ENCODE measurements at regions not wholly inside any gene's neighbourhood (a gene's known extent, or its start where the extent isn't known, plus 50 kb on each side); places are given as distances from the start of the nearest gene placed in this dataset.

- peak; percentile 80 for DNase-seq
These were observed 363.8 kb upstream of the TMEM132C start for GRCh38 chr12:127903146-127903545.

- DNase-seq = peak; percentile 69
These were observed 357.9 kb upstream of the TMEM132C start for GRCh38 chr12:127909041-127909440.

GRCh38 chr12:127911291-127911690 is 355.7 kb upstream of the TMEM132C start:
- DNase-seq = no peak

DNA sequence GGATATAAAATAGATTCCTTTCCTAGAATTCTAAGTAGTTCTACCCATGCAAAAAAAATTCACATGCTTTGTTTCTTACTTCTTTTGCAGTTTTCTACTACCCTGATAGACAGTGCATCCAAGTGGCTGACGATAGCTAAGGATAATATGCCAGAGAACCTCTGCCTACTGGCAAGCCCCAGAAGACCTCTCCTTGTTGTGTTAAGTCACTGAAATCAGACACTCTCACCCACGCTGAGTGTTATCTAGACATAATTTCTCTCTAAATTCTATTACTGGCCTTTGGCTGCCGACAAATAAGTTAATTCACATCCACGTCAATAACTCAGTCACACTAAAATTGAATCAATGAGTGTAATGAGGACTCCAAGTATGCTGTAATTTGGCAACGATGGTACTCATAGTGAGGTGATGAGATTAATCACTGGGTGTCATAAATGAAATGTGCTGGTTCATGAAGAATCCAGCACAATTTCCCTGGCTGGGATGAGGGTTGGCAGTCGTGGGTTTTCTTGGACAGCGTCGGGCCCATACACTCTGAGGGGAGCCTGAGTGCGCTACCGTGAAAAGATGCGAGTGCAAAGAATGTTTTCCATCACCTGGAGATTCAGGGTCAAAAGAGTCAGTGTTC is 354.8 kb upstream of the TMEM132C start:
- no peak for DNase-seq

DNA sequence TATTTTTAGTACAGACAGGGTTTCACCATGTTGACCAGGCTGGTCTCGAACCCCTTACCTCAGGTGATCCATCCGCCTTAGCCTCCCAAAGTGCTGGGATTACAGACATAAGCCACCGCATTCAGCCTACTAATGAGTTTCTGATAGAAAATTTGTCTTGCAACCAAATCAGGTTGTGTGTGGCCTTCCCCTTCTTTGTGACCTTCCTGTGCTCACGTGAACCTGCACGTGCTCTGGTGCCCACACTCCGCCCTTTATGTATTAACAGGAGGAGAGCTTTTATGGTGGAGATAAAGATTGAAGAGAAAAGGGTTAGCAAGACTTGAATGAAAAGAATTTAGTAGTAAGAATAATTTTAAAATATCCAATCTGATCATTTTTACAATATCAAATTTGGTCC is 343.5 kb upstream of the TMEM132C start:
- DNase-seq = no peak

DNA sequence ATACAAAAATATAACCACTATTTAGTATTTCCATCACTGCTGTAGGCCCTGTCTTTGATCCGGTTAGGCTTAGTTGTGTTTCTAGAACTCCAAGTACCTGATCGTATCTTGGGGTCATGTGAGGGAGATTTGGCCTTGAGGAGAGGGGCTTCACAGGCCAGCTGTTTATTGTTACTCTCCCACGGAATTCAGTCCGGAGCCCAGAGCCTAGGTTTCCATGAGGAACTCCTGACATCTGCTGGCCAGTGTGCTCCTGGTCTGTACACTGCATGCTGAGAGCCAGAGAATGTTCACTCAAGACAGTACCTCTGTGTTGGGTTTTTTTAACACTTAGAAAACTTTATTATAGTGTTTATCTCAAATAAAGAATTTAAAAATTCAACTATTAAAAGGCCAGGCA is 341.0 kb upstream of the TMEM132C start:
- peak; percentile 49 for DNase-seq

- DNase-seq = no peak
These were observed 338.8 kb upstream of the TMEM132C start for GRCh38 chr12:127928178-127928577.

DNA sequence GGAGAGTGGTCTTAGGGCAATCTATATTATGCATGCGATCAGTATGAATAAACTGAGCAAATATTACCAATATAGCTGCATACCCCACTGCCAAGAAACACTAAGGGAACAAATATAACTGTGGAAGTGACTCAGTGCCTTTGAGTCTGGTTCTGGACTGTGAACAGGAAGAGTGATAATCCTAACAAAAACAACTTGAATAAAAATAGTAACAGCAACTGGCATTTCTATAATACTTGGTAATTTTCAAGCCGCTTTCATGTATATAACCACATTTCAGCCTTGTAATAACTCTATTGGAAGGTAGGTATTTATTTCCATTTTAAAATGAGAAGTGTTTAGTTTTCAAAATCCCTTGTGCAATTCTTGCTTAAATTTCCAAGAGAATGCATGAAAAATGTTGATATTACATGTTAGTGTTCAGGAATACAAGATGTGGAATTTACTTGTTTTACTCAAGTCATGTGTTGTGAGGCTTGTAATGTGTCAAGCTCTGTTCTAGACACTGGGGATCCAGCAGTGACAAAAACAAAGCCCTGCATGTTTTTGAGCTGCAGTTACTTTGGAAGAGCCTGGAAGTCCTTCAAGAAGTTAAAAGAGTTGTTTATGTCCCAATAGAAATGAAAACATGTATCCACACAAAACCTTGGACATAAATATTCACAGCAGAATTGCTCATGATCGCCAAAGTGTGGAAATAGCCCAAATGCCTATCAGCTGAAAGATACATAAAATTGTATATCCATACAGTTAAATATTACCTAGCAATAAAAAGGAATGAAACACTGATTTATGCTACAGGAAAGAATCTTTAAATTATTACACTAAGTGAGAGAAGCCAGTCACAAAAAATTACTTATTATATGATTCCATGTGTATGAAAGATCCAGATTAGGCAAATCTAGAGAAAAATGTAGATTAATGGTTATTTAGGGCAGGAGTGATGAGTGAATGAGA is 338.1 kb upstream of the TMEM132C start:
- peak; percentile 51 for DNase-seq

DNA sequence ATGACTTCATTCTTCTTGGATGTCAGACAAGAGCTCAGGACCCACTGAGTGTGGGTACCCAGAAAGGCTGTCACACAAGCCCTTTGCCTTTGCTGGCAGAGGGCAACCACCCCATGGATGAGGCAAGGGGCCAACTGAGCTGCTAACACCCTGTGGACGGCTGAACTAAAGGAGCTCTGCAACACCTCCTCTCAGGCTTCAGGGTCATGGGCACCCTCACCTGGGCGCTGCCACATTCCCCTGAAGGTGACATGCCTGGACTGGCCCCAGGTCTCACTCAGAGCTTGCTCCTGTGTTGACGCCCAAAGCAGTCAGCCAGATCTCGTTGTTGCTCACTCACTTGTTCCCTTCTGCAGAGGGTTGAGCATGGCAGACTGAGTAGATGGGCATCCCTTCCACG is 336.8 kb upstream of the TMEM132C start:
- DNase-seq = no peak

DNA sequence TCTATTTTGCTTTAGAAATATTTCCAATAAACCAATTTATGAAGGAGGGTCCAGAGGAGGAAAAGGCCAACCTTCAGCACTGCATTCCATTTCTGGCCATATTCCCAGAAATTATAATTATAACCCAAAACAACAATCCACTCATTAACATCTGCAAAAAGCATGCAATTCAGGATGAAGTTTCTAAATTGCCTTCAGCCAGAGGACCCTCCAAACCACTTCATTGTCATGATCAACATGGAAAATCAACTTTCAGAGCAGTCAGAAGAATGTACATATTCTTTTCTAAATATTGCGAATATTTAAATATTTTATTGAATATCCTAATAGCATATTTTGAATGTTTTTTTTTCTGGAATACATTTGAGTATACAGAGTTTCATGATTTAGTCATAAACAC is 332.6 kb upstream of the TMEM132C start:
- no peak for DNase-seq

DNA sequence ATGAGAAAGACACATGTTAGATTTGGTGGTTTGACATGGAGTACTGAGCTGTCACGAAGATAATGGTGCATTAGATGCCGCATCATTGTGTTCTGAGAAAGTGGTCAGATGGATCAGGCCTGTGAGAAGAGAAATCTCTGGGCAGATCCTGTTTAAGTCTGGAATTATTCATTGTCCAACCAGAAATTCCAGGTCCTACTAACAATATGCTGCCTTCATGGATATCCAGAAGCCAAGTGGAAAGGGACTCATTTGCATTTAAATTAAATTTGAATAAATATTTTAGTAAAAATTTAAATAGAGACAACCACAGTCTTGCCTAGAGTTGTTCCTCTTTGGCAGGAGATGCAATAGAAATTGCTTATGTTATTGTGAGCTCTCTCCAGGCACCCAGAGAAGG is 330.5 kb upstream of the TMEM132C start:
- no peak for DNase-seq

- peak; percentile 33 for DNase-seq
These were observed 325.6 kb upstream of the TMEM132C start for GRCh38 chr12:127941332-127941731.

- no peak for DNase-seq
These were observed 324.0 kb upstream of the TMEM132C start for GRCh38 chr12:127942981-127943380.

DNA sequence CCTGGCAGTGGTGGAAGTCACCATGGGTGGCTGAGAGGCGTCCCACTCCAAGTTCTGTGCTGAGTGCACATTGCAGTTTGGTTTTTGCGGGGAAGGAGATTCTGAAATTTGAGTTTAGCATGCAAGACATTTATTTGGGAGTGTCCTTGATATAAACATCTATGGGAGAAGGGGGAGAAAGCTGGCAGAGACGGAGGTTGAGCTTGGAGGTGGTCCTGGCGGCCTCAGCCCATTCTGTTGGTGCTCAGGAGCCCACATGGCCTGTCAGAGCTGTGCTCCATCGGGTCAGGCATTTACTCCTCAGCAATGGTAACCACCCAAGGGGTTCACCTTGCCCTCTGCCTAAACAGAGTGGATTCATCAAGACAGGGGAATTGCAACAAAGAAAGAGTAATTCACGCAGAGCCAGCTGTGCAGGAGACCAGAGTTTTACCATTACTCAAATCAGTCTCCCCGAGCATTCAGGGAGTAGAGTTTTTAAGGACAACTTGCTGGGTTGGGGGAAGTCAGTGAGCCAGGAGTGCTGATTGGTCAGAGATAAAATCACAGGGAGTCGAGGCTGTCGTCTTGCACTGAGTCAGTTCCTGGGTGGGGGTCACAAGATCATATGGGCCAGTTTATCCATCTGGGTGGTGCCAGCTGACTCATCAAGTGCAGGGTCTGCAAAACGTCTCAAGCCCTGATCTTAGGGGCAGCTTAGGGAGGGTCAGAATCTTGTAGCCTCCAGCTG is 323.3 kb upstream of the TMEM132C start:
- peak; percentile 91 for DNase-seq

- DNase-seq = no peak
These were observed 322.6 kb upstream of the TMEM132C start for GRCh38 chr12:127944211-127944899.

DNA sequence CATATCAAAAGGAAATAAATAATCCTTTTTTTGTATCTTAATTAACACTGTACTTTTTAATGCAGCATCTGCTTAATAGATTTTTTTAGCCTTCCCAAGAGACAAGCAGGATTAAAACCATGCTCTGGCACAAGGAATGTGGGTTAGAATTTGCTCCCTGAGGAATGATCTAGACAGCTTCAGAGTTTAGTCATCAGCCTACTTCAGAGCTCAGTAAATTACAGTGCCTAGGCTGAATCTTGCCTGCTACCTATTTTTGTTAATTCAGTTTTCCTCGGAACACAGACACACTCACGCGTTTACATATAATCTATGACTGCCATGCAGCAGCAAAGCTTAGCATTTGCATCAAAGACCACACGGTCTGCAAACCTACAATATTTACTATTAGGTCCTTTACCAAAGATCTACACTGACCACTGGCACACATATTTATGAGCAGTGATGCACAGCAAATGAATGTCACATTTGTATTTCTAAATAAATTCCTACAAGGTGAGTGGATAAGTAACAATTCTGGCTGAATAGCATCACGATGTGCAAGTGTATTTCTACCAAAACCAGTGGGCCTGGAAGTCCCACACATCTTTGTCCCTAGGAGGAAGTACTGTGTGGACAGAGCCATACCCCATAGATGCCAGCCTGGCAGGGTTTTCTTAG is 309.8 kb upstream of the TMEM132C start:
- DNase-seq = peak; percentile 72

DNA sequence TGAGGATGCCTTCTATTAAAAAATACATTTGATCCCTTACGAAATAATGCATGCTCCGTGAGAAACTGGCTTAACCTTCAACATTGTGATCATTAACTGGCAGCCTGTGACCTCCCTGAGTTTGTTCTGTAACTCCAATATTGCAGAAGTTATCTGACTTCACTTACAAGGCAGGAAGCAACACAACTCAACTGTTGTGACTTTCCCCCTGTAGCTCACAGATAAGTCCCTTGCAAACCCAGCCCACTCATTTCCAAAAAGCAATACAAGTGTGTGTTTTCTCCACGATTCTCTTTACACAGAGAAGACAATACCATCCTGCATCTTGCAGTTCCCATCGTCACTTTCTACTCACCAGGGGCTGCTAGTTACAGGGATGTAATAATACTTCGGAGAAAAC is 304.7 kb upstream of the TMEM132C start:
- no peak for DNase-seq

DNA sequence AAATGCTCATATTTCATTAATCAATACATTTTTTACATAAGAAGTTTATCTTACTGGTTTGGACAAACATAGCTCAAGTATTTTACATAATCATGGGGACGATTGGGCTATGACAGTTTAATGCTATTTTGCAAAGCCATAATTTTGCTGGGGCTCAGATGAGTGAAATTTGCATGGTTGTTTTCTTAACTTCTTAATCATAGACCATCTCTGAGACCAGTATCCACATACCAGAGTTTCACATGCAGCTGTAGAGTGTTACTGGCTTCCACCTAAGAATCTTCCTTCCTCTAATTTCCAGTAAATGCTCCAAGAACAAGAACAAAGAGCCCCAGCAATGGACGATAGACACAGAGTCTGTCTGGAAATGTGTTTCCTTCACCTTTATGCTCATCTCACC is 303.0 kb upstream of the TMEM132C start:
- DNase-seq = no peak

DNA sequence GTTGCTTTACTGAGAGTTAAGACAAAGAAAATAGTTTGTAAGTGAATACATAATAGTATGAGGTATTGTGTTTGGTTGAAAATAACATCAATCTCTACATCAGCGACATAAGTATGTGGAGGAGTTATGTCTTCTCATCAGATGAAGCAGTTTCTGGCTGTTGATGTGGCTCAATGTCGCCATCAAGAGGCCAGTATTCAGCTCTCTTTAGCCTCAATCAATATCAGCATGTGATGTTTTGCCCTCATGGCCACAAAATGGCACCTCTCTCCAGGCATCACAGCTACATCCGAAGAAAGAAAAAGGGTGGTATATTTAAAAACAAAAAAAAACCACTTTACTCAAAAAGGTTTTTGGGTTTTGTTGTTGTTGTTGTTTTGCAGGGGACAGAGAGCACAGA is 302.3 kb upstream of the TMEM132C start:
- peak; percentile 62 for DNase-seq

DNA sequence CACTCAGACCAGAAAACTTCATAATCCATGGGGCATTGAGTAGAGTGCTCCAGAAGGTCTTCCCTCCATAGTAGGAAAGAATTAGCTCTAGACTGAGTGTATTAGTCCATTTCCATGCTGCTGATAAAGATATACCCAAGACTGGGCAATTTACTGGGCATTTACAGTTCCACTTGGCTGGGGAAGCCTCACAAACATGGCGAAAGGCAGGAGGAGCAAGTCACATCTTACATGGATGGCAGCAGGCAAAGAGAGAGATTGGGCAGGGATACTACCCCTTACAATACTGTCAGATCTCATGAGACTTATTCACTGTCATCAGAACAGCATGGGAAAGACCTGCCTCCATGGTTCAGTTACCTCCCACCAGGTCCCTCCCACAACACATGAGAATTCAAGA is 300.6 kb upstream of the TMEM132C start:
- DNase-seq = no peak

DNA sequence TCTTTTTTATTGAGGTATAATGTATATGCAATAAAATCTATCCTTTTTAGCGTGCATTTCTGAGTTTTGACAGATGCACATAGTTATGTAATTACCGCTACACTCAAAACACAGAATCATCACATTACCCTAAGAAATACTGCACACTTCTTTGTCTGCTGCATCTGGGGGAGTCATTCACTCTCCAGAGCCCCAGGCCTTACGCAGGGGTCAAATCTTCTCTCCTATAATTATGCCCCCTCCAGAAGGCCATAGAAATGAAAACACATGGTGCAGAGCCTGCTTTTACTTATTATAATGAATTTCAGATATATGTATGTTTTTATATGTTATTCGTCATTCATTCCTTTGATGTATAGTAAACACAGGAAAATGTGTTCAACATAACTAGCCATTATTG is 296.5 kb upstream of the TMEM132C start:
- DNase-seq = no peak

GRCh38 chr12:127980585-127980984 is 286.4 kb upstream of the TMEM132C start:
- DNase-seq = no peak
